Activated gamma-delta T cell treated with anti-CD3 and anti-CD28 coated beads, Interleukin-2, amount 50 U/mL, for 16 hours (primary cell): ENCODE measurements at regions not wholly inside any gene's neighbourhood (a gene's known extent, or its start where the extent isn't known, plus 50 kb on each side); places are given as distances from the start of the nearest gene placed in this dataset.
"Not testable (repeated sequence)": the region's sequence is repeated elsewhere in the genome, so short reads cannot be mapped to it uniquely, and the experiment has no call there.

ENCODE experiments used
- DNase-seq: peaks from one replicate; pipeline ENCODE4 v3.0.0-alpha.2; 2020; ENCODE audit warnings: low read depth

- DNase-seq = no peak
Measured at GRCh38 chr3:31100519-31100918, 206.1 kb upstream of the GADL1 start.

GRCh38 chr3:31101285-31101684 is 206.8 kb upstream of the GADL1 start:
- not testable (repeated sequence) for DNase-seq

- no peak for DNase-seq
Measured at GRCh38 chr3:31102196-31102879, 207.9 kb upstream of the GADL1 start.

- DNase-seq = no peak
Measured at GRCh38 chr3:31103181-31103580, 208.7 kb upstream of the GADL1 start.

GRCh38 chr3:31103623-31104180 is 209.2 kb upstream of the GADL1 start:
- DNase-seq = no peak

- DNase-seq = no peak
Measured at GRCh38 chr3:31105011-31105410, 210.6 kb upstream of the GADL1 start.

GRCh38 chr3:31105438-31106077 is 211.1 kb upstream of the GADL1 start:
- no peak for DNase-seq

- no peak for DNase-seq
Measured at GRCh38 chr3:31106204-31106603, 211.7 kb upstream of the GADL1 start.

- DNase-seq = no peak
Measured at GRCh38 chr3:31106912-31107311, 212.5 kb upstream of the GADL1 start.

- no peak for DNase-seq
Measured at GRCh38 chr3:31114929-31115283, 220.4 kb upstream of the GADL1 start.

- DNase-seq = not testable (repeated sequence)
Measured at GRCh38 chr3:31115531-31115930, 221.1 kb upstream of the GADL1 start.

GRCh38 chr3:31116651-31117050 is 222.2 kb upstream of the GADL1 start:
- no peak for DNase-seq

- DNase-seq = no peak
Measured at GRCh38 chr3:31117854-31118253, 223.4 kb upstream of the GADL1 start.

- no peak for DNase-seq
Measured at GRCh38 chr3:31124373-31124772, 229.9 kb upstream of the GADL1 start.

- no peak for DNase-seq
Measured at GRCh38 chr3:31125413-31126020, 231.1 kb upstream of the GADL1 start.

- no peak for DNase-seq
Measured at GRCh38 chr3:31129241-31129640, 234.8 kb upstream of the GADL1 start.

- no peak for DNase-seq
Measured at GRCh38 chr3:31132132-31132769, 237.8 kb upstream of the GADL1 start.

GRCh38 chr3:31133541-31133940 is 239.1 kb upstream of the GADL1 start:
- DNase-seq = no peak

GRCh38 chr3:31135546-31135945 is 241.1 kb upstream of the GADL1 start:
- no peak for DNase-seq

- no peak for DNase-seq
Measured at GRCh38 chr3:31137718-31138465, 243.4 kb upstream of the GADL1 start.

- no peak for DNase-seq
Measured at GRCh38 chr3:31140470-31140869, 246.0 kb upstream of the GADL1 start.

GRCh38 chr3:31142139-31142538 is 247.7 kb upstream of the GADL1 start:
- no peak for DNase-seq
